OCI-LY3 (cell line): ENCODE measurements at regions not wholly inside any gene's neighbourhood (a gene's known extent, or its start where the extent isn't known, plus 50 kb on each side); places are given as distances from the start of the nearest gene placed in this dataset.
"Not testable (repeated sequence)": the region's sequence is repeated elsewhere in the genome, so short reads cannot be mapped to it uniquely, and the experiment has no call there.

ENCODE experiments used
- H2AFZ ChIP-seq: fragments of 200-600, 300-600 bp; shearing (Covaris generic); 2 replicates; pipeline ENCODE4 v1.6.0; 2014; ENCODE audit warnings: antibody characterized with exemption, low read depth, low read length
- H3K27ac ChIP-seq: fragments of 200-600, 300-600 bp; sonication (generic); 2 replicates; pipeline ENCODE4 v1.5.1; 2014; ENCODE audit warnings: mild to moderate bottlenecking, low read length, moderate library complexity, mixed read lengths
- H3K27me3 ChIP-seq: fragments of 200-600, 300-600 bp; sonication (generic); 2 replicates; pipeline ENCODE4 v1.6.1; 2014; ENCODE audit warnings: low read depth, low read length, mixed read lengths
- H3K36me3 ChIP-seq: fragments of 200-600, 300-600 bp; sonication (generic); replicated peaks from 2 replicates; pipeline ENCODE3; 2014; ENCODE audit warnings: low read depth, low read length, mixed read lengths
- H3K4me1 ChIP-seq: fragments of 300-600, 200-600 bp; sonication (generic); 2 replicates; pipeline ENCODE4 v1.6.1; 2014; ENCODE audit warnings: low read length, mixed read lengths
- H3K4me2 ChIP-seq: fragments of 200-600, 300-600 bp; sonication (generic); 2 replicates; pipeline ENCODE4 v1.6.1; 2014; ENCODE audit warnings: low read length, mixed read lengths
- H3K4me3 ChIP-seq: fragments of 300-600, 200-600 bp; sonication (generic); 2 replicates; pipeline ENCODE4 v1.5.1; 2014; ENCODE audit warnings: antibody characterized with exemption, mild to moderate bottlenecking, low read length, moderate library complexity
- H3K79me2 ChIP-seq: fragments of 300-600, 200-600 bp; shearing (Covaris generic); 2 replicates; pipeline ENCODE4 v1.6.1; 2014; ENCODE audit warnings: mild to moderate bottlenecking, low read length, mixed read lengths
- H3K9ac ChIP-seq: fragments of 300-600, 200-600 bp; shearing (Covaris generic); 2 replicates; pipeline ENCODE4 v1.6.0; 2014; ENCODE audit warnings: mild to moderate bottlenecking, low read length, moderate library complexity
- H3K9me3 ChIP-seq: fragments of 200-600, 300-600 bp; shearing (Covaris generic); 2 replicates; pipeline ENCODE4 v1.6.1; 2014; ENCODE audit warnings: low read length, mixed read lengths; ENCODE audit not compliant: insufficient read depth
- H4K20me1 ChIP-seq: fragments of 200-600, 300-600 bp; sonication (generic); 2 replicates; pipeline ENCODE4 v1.6.1; 2016; ENCODE audit warnings: low read length, mixed read lengths; ENCODE audit not compliant: insufficient read depth
- CTCF ChIP-seq: fragments of 200-600, 300-600 bp; sonication (generic); IDR thresholded peaks from 2 replicates; pipeline ENCODE4 v1.5.1; 2014; ENCODE audit warnings: antibody characterized with exemption, low read length, low read depth
- EZH2phosphoT487 ChIP-seq: fragments of 200-600 bp; shearing (Covaris generic); IDR thresholded peaks from 2 replicates; pipeline ENCODE4 v1.6.1; 2018; ENCODE audit warnings: antibody characterized with exemption, mixed run types, low read depth

GRCh38 chr6:137977814-137978213, 110.8 kb downstream of the TNFAIP3 start:
- Histone ChIP-seq H4K20me1 (no peaks in the 10 kb centered on the region), H3K4me1 (peaks cover 25% of the 10 kb centered on the region), H3K9ac (no peak overlapping the region), H3K9me3 (no peaks in the 10 kb centered on the region), H3K79me2 (no peaks in the 10 kb centered on the region), H2AFZ (no peak overlapping the region), H3K27me3 (no peaks in the 10 kb centered on the region), H3K36me3 (no peaks in the 10 kb centered on the region), H3K27ac (no peak overlapping the region), H3K4me3 (no peak overlapping the region), H3K4me2 (no peak overlapping the region)
- no peak for TF ChIP-seq EZH2phosphoT487
- TF ChIP-seq CTCF = no peak

- Histone ChIP-seq H4K20me1 (no peaks in the 10 kb centered on the region), H3K27me3 (no peaks in the 10 kb centered on the region), H3K9ac (no peak overlapping the region), H3K36me3 (no peaks in the 10 kb centered on the region), H3K9me3 (no peaks in the 10 kb centered on the region), H2AFZ (no peak overlapping the region), H3K4me1 (peaks cover 25% of the 10 kb centered on the region), H3K4me3 (no peak overlapping the region), H3K4me2 (no peak overlapping the region), H3K79me2 (no peaks in the 10 kb centered on the region), H3K27ac (no peak overlapping the region)
- TF ChIP-seq CTCF (no peak), EZH2phosphoT487 (no peak)
Measured at GRCh38 chr6:137978252-137978896, 111.3 kb downstream of the TNFAIP3 start.

- not testable (repeated sequence) for H3K9me3 ChIP-seq, H3K36me3 ChIP-seq, H4K20me1 ChIP-seq, H3K4me2 ChIP-seq, H3K79me2 ChIP-seq, H3K27ac ChIP-seq, H3K9ac ChIP-seq, H3K4me3 ChIP-seq, H3K27me3 ChIP-seq, H2AFZ ChIP-seq
- H3K4me1 ChIP-seq = peaks cover 25% of the 10 kb centered on the region
Measured at GRCh38 chr6:137979263-137979662, 112.2 kb downstream of the TNFAIP3 start.

GRCh38 chr6:137980777-137981176, 113.7 kb downstream of the TNFAIP3 start:
- Histone ChIP-seq H3K79me2 (no peaks in the 10 kb centered on the region), H3K36me3 (no peaks in the 10 kb centered on the region), H3K27me3 (no peaks in the 10 kb centered on the region), H3K4me2 (no peak overlapping the region), H3K4me1 (peaks cover 14% of the 10 kb centered on the region), H2AFZ (no peak overlapping the region), H3K9ac (no peak overlapping the region), H4K20me1 (no peaks in the 10 kb centered on the region), H3K9me3 (no peaks in the 10 kb centered on the region), H3K4me3 (no peak overlapping the region), H3K27ac (no peak overlapping the region)
- TF ChIP-seq EZH2phosphoT487 = no peak
- no peak for TF ChIP-seq CTCF

- Histone ChIP-seq H3K27me3 (no peaks in the 10 kb centered on the region), H4K20me1 (no peaks in the 10 kb centered on the region), H3K4me1 (peaks cover 11% of the 10 kb centered on the region), H3K9me3 (no peaks in the 10 kb centered on the region), H3K4me2 (no peak overlapping the region), H3K4me3 (no peak overlapping the region), H3K27ac (no peak overlapping the region), H2AFZ (no peak overlapping the region), H3K36me3 (no peaks in the 10 kb centered on the region), H3K79me2 (no peaks in the 10 kb centered on the region), H3K9ac (no peak overlapping the region)
- no peak for TF ChIP-seq CTCF
- TF ChIP-seq EZH2phosphoT487 = no peak
Measured at GRCh38 chr6:137981758-137982157, 114.7 kb downstream of the TNFAIP3 start.
